GM12874 (cell line): ENCODE measurements at regions not wholly inside any gene's neighbourhood (a gene's known extent, or its start where the extent isn't known, plus 50 kb on each side); places are given as distances from the start of the nearest gene placed in this dataset.
A peak's percentile ranks its signal among the peaks of the same experiment; 100 is the strongest.

Experiments used
- CTCF ChIP-seq: IDR thresholded peaks from 2 replicates; pipeline ENCODE4 v1.5.1; 2011; ENCODE audit warnings: low read depth, mild to moderate bottlenecking, control low read depth, low read length, moderate library complexity; ENCODE audit not compliant: insufficient read depth

GRCh38 chr4:57442831-57443291 is 332.7 kb upstream of the IGFBP7 start:
- TF ChIP-seq CTCF: peak; percentile 68

GRCh38 chr4:57442241-57442640 is 332.1 kb upstream of the IGFBP7 start:
- no peak for TF ChIP-seq CTCF

- no peak for TF ChIP-seq CTCF
Observed at GRCh38 chr4:57437649-57438048, 327.5 kb upstream of the IGFBP7 start.

GRCh38 chr4:57435300-57435699 is 325.1 kb upstream of the IGFBP7 start:
- TF ChIP-seq CTCF: no peak

- TF ChIP-seq CTCF: no peak
Observed at GRCh38 chr4:57430726-57431125, 320.5 kb upstream of the IGFBP7 start.

- peak; percentile 72 for TF ChIP-seq CTCF
Observed at GRCh38 chr4:57426779-57427395, 316.7 kb upstream of the IGFBP7 start.

- no peak for TF ChIP-seq CTCF
Observed at GRCh38 chr4:57425610-57426009, 315.4 kb upstream of the IGFBP7 start.
